Ascending aorta (tissue), 2 donors: ENCODE measurements at regions not wholly inside any gene's neighbourhood (a gene's known extent, or its start where the extent isn't known, plus 50 kb on each side); places are given as distances from the start of the nearest gene placed in this dataset.
A peak's percentile ranks its signal among the peaks of the same experiment; 100 is the strongest.

Source experiments
- DNase-seq, 2 donors: peaks; one replicate each; pipeline ENCODE4 v3.0.0-alpha.2; 2019; ENCODE audit warnings: low spot score in 2 of 2
- H3K27ac ChIP-seq, 2 donors: fragments of 200-600 bp; sonication (generic); one replicate each; pipeline ENCODE4 v1.5.1; 2016 to 2017; ENCODE audit warnings: mild to moderate bottlenecking in 1 of 2
- H3K27me3 ChIP-seq: fragments of 200-600 bp; sonication (generic); one replicate; pipeline ENCODE4 v1.5.1; 2017
- H3K36me3 ChIP-seq, 2 donors: fragments of 200-600 bp; sonication (generic); one replicate each; pipeline ENCODE4 v1.5.1; 2016
- H3K4me1 ChIP-seq, 2 donors: fragments of 200-600 bp; sonication (generic); one replicate each; pipeline ENCODE4 v1.5.1; 2016 to 2017; ENCODE audit warnings: mild to moderate bottlenecking in 1 of 2
- H3K4me3 ChIP-seq, 2 donors: fragments of 200-600 bp; sonication (generic); one replicate each; pipeline ENCODE4 v1.5.1; 2016 to 2017; ENCODE audit warnings: mild to moderate bottlenecking in 1 of 2
- H3K9me3 ChIP-seq, 2 donors: fragments of 200-600 bp; sonication (generic); one replicate each; pipeline ENCODE4 v1.5.1; 2016
- CTCF ChIP-seq, 3 experiments: fragments of 200-600 bp in 2 of 3; fragments of 450-650 bp in 1 of 3; sonication (generic) in 2 of 3; IDR thresholded peaks; one replicate each; pipeline ENCODE4 v1.5.1; 2016 to 2019; ENCODE audit warnings: antibody characterized with exemption in 3 of 3, mild to moderate bottlenecking in 1 of 3, moderate library complexity in 1 of 3
- intact Hi-C: fragments of 100-400 bp; cut with DNase I; formaldehyde crosslinking; loops from one replicate; pipeline ENCODE4 v1.15.1; 2023

- TF ChIP-seq CTCF (IDR thresholded peaks at IDR 0.05), result no peak
- H3K36me3 ChIP-seq, result no peaks in the 10 kb centered on the region
- H3K4me1 ChIP-seq, result no peaks in the 10 kb centered on the region
- intact Hi-C loops, result no loop called here
- no peaks in the 10 kb centered on the region for H3K27me3 ChIP-seq
- H3K9me3 ChIP-seq, result no peaks in the 10 kb centered on the region
- H3K4me3 ChIP-seq, result no peak overlapping the region
- no peak for DNase-seq
- H3K27ac ChIP-seq, result no peak overlapping the region
Observed at GRCh38 chr21:35215870-35216269, 166.8 kb upstream of the RUNX1 start.

DNA sequence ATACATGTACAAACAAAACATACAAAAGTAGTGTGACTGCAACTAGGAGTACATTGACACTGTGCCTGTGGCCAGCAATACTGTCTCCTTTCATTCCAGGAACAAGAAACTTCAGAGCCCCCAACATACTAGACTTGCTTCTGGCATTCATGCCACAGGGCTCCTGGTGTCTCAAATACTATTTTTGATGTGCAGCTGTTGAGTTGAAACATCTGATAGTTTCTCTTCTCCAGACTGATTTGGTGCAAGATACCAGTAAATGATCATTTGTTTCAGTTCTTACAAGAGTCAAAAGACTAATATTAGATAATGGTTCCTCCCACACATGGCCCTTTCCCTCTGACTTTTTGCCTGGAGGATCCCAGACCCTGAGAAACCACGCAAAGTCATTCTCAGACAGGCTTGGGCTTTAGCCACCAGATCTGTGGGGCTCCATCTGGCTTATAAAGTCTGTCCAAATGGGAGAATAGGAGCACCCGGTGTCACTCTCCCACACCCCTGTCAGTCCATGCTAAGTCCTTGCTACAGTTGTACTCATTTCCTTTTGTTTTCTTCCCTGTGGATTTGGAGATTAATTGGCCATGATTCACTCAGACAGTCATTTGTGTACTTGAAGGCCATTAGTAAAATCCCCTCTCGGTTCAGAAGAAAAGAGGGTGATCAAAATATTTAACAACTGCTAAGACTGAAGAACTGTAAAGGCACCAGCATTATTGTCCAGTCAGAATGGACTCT lies 163.5 kb upstream of the RUNX1 start:
- Histone ChIP-seq H3K4me1 (peaks cover 4 to 5% of the 10 kb centered on the region in 2 donors), H3K9me3 (no peaks in the 10 kb centered on the region), H3K36me3 (no peaks in the 10 kb centered on the region), H3K4me3 (no peak overlapping the region), H3K27me3 (no peaks in the 10 kb centered on the region), H3K27ac (no peak overlapping the region)
- TF ChIP-seq CTCF (IDR thresholded peaks at IDR 0.05), result no peak
- intact Hi-C loops, result no loop called here
- DNase-seq, result no peak

DNA sequence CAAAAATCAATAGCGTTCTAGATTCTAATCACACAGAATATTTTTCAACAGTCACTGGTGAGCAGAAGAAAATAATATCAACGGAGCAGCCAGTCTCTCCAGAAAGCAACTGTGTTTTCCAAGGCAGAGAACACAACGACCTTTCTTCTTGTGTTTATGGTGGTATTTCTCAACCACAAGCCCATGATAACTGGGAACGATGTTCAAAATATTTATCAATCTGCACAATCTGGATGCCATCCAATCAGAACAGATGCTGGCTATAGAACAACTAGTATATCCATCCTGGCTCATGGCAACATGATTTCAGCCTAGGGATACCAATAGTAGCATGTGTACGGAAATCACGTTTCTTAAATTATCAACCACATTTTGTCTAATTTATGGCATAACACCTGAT lies 162.7 kb upstream of the RUNX1 start:
- H3K36me3 ChIP-seq, result no peaks in the 10 kb centered on the region
- DNase-seq, result no peak
- intact Hi-C loops, result no loop called here
- TF ChIP-seq CTCF (IDR thresholded peaks at IDR 0.05), result no peak
- no peaks in the 10 kb centered on the region for H3K9me3 ChIP-seq
- no peak overlapping the region for H3K27ac ChIP-seq
- H3K27me3 ChIP-seq, result no peaks in the 10 kb centered on the region
- H3K4me3 ChIP-seq, result no peak overlapping the region
- peaks cover 4 to 5% of the 10 kb centered on the region in 2 donors for H3K4me1 ChIP-seq

- intact Hi-C loops, result no loop called here
- no peaks in the 10 kb centered on the region for H3K27me3 ChIP-seq
- H3K36me3 ChIP-seq, result no peaks in the 10 kb centered on the region
- H3K4me3 ChIP-seq, result no peak overlapping the region
- peaks cover 4 to 17% of the 10 kb centered on the region in 2 donors for H3K4me1 ChIP-seq
- TF ChIP-seq CTCF (IDR thresholded peaks at IDR 0.05), result no peak
- no peak overlapping the region for H3K27ac ChIP-seq
- no peaks in the 10 kb centered on the region for H3K9me3 ChIP-seq
- DNase-seq, result no peak
Observed at GRCh38 chr21:35210093-35210492, 161.0 kb upstream of the RUNX1 start.

DNA sequence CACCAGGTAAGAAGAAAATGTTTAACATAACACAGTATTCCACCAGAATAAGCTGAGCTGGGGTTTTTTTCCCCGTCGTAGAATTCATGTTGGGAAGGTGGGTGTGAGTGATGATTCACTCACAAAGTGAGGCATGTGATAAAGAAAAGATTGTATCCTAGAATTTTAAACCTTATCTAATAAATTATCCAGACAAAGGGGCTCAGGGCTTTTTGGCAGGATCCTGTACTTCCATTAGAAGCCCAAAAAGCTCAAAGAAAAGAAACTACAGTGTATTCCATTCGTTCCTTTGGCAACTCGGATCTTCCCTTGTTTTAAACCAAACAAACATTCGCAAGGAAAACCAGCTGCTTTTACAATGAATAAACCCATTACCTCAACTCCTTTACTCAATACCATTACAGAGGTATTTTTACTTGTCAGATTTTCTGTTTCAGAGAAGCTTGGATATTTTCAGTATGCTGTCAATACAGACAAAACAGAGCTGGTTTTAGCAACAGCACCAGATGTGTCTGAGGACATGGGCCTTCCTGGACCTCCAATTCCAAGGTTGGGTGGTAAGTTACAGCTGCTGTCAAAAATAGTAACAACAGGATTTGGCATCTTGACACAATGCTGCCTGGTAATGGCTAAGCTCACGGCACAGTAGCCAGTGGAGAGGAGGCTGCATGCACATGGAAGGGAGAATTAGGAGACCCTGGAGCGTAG lies 159.9 kb upstream of the RUNX1 start:
- DNase-seq, result no peak
- intact Hi-C loops, result loop anchor here (5.0 to 10.0 kb wide), 3 partner anchors 157 to 636 kb away; no protein-coding TSS in a partner anchor
- peak overlapping the region; percentile 22 to 50 for H3K27ac ChIP-seq

More for the DNA sequence above, 159.9 kb upstream of the RUNX1 start:
- no peak overlapping the region for H3K4me3 ChIP-seq
- no peaks in the 10 kb centered on the region for H3K36me3 ChIP-seq
- H3K27me3 ChIP-seq, result no peaks in the 10 kb centered on the region
- peaks cover 4 to 23% of the 10 kb centered on the region in 2 donors for H3K4me1 ChIP-seq
- no peaks in the 10 kb centered on the region for H3K9me3 ChIP-seq
- no peak for TF ChIP-seq CTCF (IDR thresholded peaks at IDR 0.05)
